IMR-90 (cell line): ENCODE measurements at regions not wholly inside any gene's neighbourhood (a gene's known extent, or its start where the extent isn't known, plus 50 kb on each side); places are given as distances from the start of the nearest gene placed in this dataset.

Experiments used
- ATAC-seq: fragments of 200-7000 bp; cut with Tn5 transposase; 2 replicates; pipeline ENCODE4 v1.9.1; 2020; ENCODE audit warnings: low read depth, mild to moderate bottlenecking, moderate library complexity
- BruUV-seq: library from RNA; stranded (reverse); fragments of 400-500 nt; replicated peaks from 2 replicates; lab custom pipeline; 2021; lab: Mats Ljungman, UMichigan
- CTCF ChIA-PET: fragments of 300-600 bp; formaldehyde crosslinking; extraction: SDS; loops from one replicate; lab custom pipeline; 2021; ENCODE audit warnings: antibody characterized with exemption; lab: Yijun Ruan, JAX
- POLR2A ChIA-PET: fragments of 300-600 bp; sonication (Branson Sonifier 250); formaldehyde crosslinking; loops from one replicate; lab custom pipeline; 2022; ENCODE audit warnings: antibody characterized with exemption; ENCODE audit not compliant: unreplicated experiment; lab: Charles Lee
- DNase-seq: peaks from one replicate; pipeline ENCODE4 v3.0.0; 2013
- H2AFZ ChIP-seq: replicated peaks from 2 replicates; pipeline ENCODE3; 2013; ENCODE audit warnings: low read length, mild to moderate bottlenecking; ENCODE audit not compliant: poor library complexity
- H2AK5ac ChIP-seq: 2 replicates; pipeline ENCODE4 v1.6.1; 2013; ENCODE audit warnings: low read depth, low read length, inconsistent platforms
- H2AK9ac ChIP-seq: replicated peaks from 2 replicates; pipeline ENCODE3; 2013; ENCODE audit warnings: mild to moderate bottlenecking, low read depth, low read length, moderate library complexity; ENCODE audit not compliant: poor library complexity
- H2BK120ac ChIP-seq: 2 replicates; pipeline ENCODE4 v1.6.1; 2013; ENCODE audit warnings: low read depth, low read length, inconsistent platforms
- H2BK15ac ChIP-seq: 3 replicates; pipeline ENCODE4 v1.6.1; 2013; ENCODE audit warnings: low read depth, low read length, inconsistent platforms
- H2BK20ac ChIP-seq: 2 replicates; pipeline ENCODE4 v1.6.1; 2013; ENCODE audit warnings: low read depth, mild to moderate bottlenecking, inconsistent platforms, low read length, moderate library complexity
- H2BK5ac ChIP-seq: 2 replicates; pipeline ENCODE4 v1.6.1; 2013; ENCODE audit warnings: mild to moderate bottlenecking, low read depth, low read length, inconsistent platforms; ENCODE audit not compliant: poor library complexity, severe bottlenecking
- H3K14ac ChIP-seq: replicated peaks from 2 replicates; pipeline ENCODE4 v1.6.1; 2013; ENCODE audit warnings: low read depth, low read length, inconsistent platforms
- H3K18ac ChIP-seq: 2 replicates; pipeline ENCODE4 v1.6.1; 2013; ENCODE audit warnings: low read depth, low read length, control low read depth
- H3K23ac ChIP-seq: 2 replicates; pipeline ENCODE4 v1.6.1; 2013; ENCODE audit warnings: low read depth, low read length, inconsistent platforms
- H3K27ac ChIP-seq: 2 replicates; pipeline ENCODE4 v1.5.1; 2013; ENCODE audit warnings: mild to moderate bottlenecking, control low read depth, low read length; ENCODE audit not compliant: insufficient read depth
- H3K27me3 ChIP-seq: 2 replicates; pipeline ENCODE4 v1.6.1; 2013; ENCODE audit warnings: low read length; ENCODE audit not compliant: control insufficient read depth, insufficient read depth
- H3K36me3 ChIP-seq: 2 replicates; pipeline ENCODE4 v1.6.1; 2013; ENCODE audit warnings: low read length, mixed read lengths; ENCODE audit not compliant: control insufficient read depth, insufficient read depth
- H3K4ac ChIP-seq: 2 replicates; pipeline ENCODE4 v1.6.1; 2013; ENCODE audit warnings: low read depth, low read length, inconsistent platforms
- H3K4me1 ChIP-seq: 2 replicates; pipeline ENCODE4 v1.6.1; 2013; ENCODE audit warnings: low read length, mixed read lengths; ENCODE audit not compliant: control insufficient read depth, insufficient read depth
- H3K4me2 ChIP-seq: 2 replicates; pipeline ENCODE4 v1.6.1; 2013; ENCODE audit warnings: low read depth, mild to moderate bottlenecking, control low read depth, low read length, moderate library complexity
- H3K4me3 ChIP-seq: 2 replicates; pipeline ENCODE4 v1.5.1; 2013; ENCODE audit warnings: low read depth, mild to moderate bottlenecking, control low read depth, low read length, moderate library complexity; ENCODE audit not compliant: insufficient read depth
- H3K56ac ChIP-seq: 2 replicates; pipeline ENCODE4 v1.6.1; 2013; ENCODE audit warnings: low read length, inconsistent platforms; ENCODE audit not compliant: insufficient read depth; ENCODE audit errors: extremely low read depth
- H3K79me1 ChIP-seq, 2 experiments: 2 replicates each; pipeline ENCODE4 v1.6.1; 2013; ENCODE audit warnings: low read length in 2 of 2, inconsistent platforms in 1 of 2, low read depth in 1 of 2
- H3K9ac ChIP-seq: 2 replicates; pipeline ENCODE4 v1.6.1; 2013; ENCODE audit warnings: low read depth, low read length, control low read depth
- H3K9me1 ChIP-seq: 2 replicates; pipeline ENCODE4 v1.6.1; 2013; ENCODE audit warnings: low read length, inconsistent platforms; ENCODE audit not compliant: insufficient read depth
- H3K9me3 ChIP-seq: 2 replicates; pipeline ENCODE4 v1.6.1; 2013; ENCODE audit warnings: low read length; ENCODE audit not compliant: control insufficient read depth, insufficient read depth
- H4K20me1 ChIP-seq: 2 replicates; pipeline ENCODE4 v1.6.1; 2013; ENCODE audit warnings: low read length, inconsistent platforms; ENCODE audit not compliant: insufficient read depth
- H4K5ac ChIP-seq: 2 replicates; pipeline ENCODE4 v1.6.1; 2013; ENCODE audit warnings: mild to moderate bottlenecking, low read depth, low read length, control low read depth
- H4K8ac ChIP-seq, 2 experiments: 2 replicates each; pipeline ENCODE4 v1.6.1; 2013; ENCODE audit warnings: low read depth in 2 of 2, low read length in 2 of 2, control low read depth in 1 of 2, inconsistent platforms in 1 of 2
- H4K91ac ChIP-seq: 2 replicates; pipeline ENCODE4 v1.6.1; 2013; ENCODE audit warnings: low read depth, low read length, inconsistent platforms; ENCODE audit not compliant: insufficient read depth
- BHLHE40 ChIP-seq: fragments of 150-350 bp; IDR thresholded peaks from 2 replicates; pipeline ENCODE4 v1.6.1; 2016; ENCODE audit warnings: mild to moderate bottlenecking, low read depth, low read length
- CEBPB ChIP-seq: IDR thresholded peaks from 2 replicates; pipeline ENCODE4 v1.6.1; 2012; ENCODE audit warnings: low read depth, low read length, improper control_type of control experiment
- CHD1 ChIP-seq: IDR thresholded peaks from 2 replicates; pipeline ENCODE4 v1.6.1; 2012; ENCODE audit warnings: low read depth, low read length, improper control_type of control experiment
- FOS ChIP-seq: fragments of 150-350 bp; IDR thresholded peaks from 2 replicates; pipeline ENCODE4 v1.6.1; 2016; ENCODE audit warnings: low read depth, low read length
- MAFK ChIP-seq: IDR thresholded peaks from 2 replicates; pipeline ENCODE4 v1.6.1; 2012; ENCODE audit warnings: low read depth, low read length, improper control_type of control experiment
- MXI1 ChIP-seq: IDR thresholded peaks from 2 replicates; pipeline ENCODE4 v1.6.1; 2012; ENCODE audit warnings: low read depth, mild to moderate bottlenecking, low read length, moderate library complexity, borderline replicate concordance
- NFE2L2 ChIP-seq: fragments of 150-350 bp; IDR thresholded peaks from 2 replicates; pipeline ENCODE4 v1.6.1; 2016; ENCODE audit warnings: low read depth, mild to moderate bottlenecking, low read length
- POLR2A ChIP-seq: IDR thresholded peaks from 2 replicates; pipeline ENCODE4 v1.6.1; 2012; ENCODE audit warnings: mild to moderate bottlenecking, low read depth, low read length
- RAD21 ChIP-seq: IDR thresholded peaks from 2 replicates; pipeline ENCODE4 v1.6.1; 2012; ENCODE audit warnings: low read length, improper control_type of control experiment
- RCOR1 ChIP-seq: IDR thresholded peaks from 2 replicates; pipeline ENCODE4 v1.6.1; 2012; ENCODE audit warnings: mild to moderate bottlenecking, low read length, improper control_type of control experiment; ENCODE audit not compliant: insufficient replicate concordance
- RFX5 ChIP-seq: IDR thresholded peaks from 2 replicates; pipeline ENCODE4 v1.8.0; 2012; ENCODE audit warnings: low read depth, mild to moderate bottlenecking, low read length, moderate library complexity
- SMC3 ChIP-seq: fragments of 150-350 bp; IDR thresholded peaks from 2 replicates; pipeline ENCODE4 v1.6.1; 2016; ENCODE audit warnings: low read depth, mild to moderate bottlenecking, antibody characterized with exemption, low read length, moderate library complexity
- WGBS, 2 experiments: methylation state at CpG; one replicate each; pipeline versions ENCODE4 v1.1.5 to v1.1.7; 2013; ENCODE audit warnings: missing lambda C conversion rate in 2 of 2; ENCODE audit not compliant: insufficient read length in 1 of 2; ENCODE audit errors: extremely low coverage in 2 of 2; 5-methylcytosine and 5-hydroxymethylcytosine counted together
- dilution Hi-C: fragments of 300-500 bp; cut with HindIII; formaldehyde crosslinking; loops from one replicate; pipeline ENCODE4 v1.14.3; 2018; ENCODE audit warnings: low sequenced_read_pairs; ENCODE audit not compliant: unreplicated experiment
- in situ Hi-C: fragments of 300-500 bp; cut with MboI; formaldehyde crosslinking; loops from 3 replicates; pipeline ENCODE4 v1.14.3; 2019; ENCODE audit warnings: low sequenced_read_pairs, inconsistent platforms, mixed read lengths
- intact Hi-C: fragments of 100-400 bp; cut with micrococcal nuclease; formaldehyde crosslinking; loops from 2 replicates; pipeline ENCODE4 v1.10.0; 2022
- TF ChIP-seq, protein P1 (sequence below): fragments of 150-350 bp; IDR thresholded peaks from 2 replicates; pipeline ENCODE4 v1.6.1; 2016; ENCODE audit warnings: low read depth, mild to moderate bottlenecking, low read length, moderate library complexity, borderline replicate concordance
- TF ChIP-seq, protein P2 (sequence below): conservative IDR thresholded peaks from 2 replicates; pipeline ENCODE4 v1.5.1; 2012; ENCODE audit warnings: mild to moderate bottlenecking, low read depth, low read length, improper control_type of control experiment

DNA sequence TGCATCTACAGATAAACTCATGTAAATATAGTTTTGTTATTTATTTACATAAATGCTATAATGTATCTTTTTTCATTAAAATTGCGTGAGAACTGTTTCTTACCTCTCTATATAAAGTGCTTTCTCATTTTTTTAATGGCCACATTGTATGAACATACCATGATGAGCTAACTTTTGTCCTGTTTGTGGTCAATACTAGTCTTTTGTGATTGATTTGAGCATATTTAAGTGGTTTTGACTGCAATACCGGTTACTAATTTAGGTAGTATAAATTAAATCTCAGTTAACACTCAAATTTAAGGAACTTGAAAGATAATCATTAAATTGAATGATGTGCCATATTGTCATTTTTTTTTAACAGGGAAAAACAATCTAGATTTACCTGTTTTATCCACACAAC lies 108.2 kb downstream of the HAUS1 start:
- dilution Hi-C loops, result no loop called here
- Histone ChIP-seq H4K8ac (no peak overlapping the region), H3K4me3 (no peak overlapping the region), H3K79me1 (peaks cover 23 to 53% of the 10 kb centered on the region in 2 experiments), H2AK9ac (no peak overlapping the region), H3K23ac (no peak overlapping the region), H3K14ac (no peak overlapping the region), H2AFZ (no peak overlapping the region), H2BK120ac (no peak overlapping the region), H3K36me3 (peaks cover 8% of the 10 kb centered on the region), H4K20me1 (peaks cover 29% of the 10 kb centered on the region), H3K4me2 (no peak overlapping the region), H3K27me3 (no peaks in the 10 kb centered on the region), H2BK20ac (no peak overlapping the region), H3K56ac (no peak overlapping the region), H4K91ac (no peak overlapping the region), H3K9ac (no peak overlapping the region), H4K5ac (no peak overlapping the region), H3K4ac (no peak overlapping the region), H3K27ac (no peak overlapping the region), H2BK15ac (no peak overlapping the region), H3K9me1 (peaks cover 6% of the 10 kb centered on the region), H3K4me1 (no peaks in the 10 kb centered on the region), H3K18ac (no peak overlapping the region), H3K9me3 (no peaks in the 10 kb centered on the region), H2BK5ac (no peak overlapping the region), H2AK5ac (no peak overlapping the region)
- in situ Hi-C loops, result no loop called here
- intact Hi-C loops, result no loop called here
- no peak for ATAC-seq
- WGBS, 2 experiments, result no CpG with 5 or more reads among the region's 2 CpGs
- no peak for DNase-seq
- TF ChIP-seq POLR2A, result no peak
- TF ChIP-seq CHD1, result no peak
- TF ChIP-seq RCOR1, result no peak
- TF ChIP-seq, protein P1, sequence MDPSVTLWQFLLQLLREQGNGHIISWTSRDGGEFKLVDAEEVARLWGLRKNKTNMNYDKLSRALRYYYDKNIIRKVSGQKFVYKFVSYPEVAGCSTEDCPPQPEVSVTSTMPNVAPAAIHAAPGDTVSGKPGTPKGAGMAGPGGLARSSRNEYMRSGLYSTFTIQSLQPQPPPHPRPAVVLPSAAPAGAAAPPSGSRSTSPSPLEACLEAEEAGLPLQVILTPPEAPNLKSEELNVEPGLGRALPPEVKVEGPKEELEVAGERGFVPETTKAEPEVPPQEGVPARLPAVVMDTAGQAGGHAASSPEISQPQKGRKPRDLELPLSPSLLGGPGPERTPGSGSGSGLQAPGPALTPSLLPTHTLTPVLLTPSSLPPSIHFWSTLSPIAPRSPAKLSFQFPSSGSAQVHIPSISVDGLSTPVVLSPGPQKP, result no peak
- TF ChIP-seq SMC3, result no peak
- no peak for TF ChIP-seq NFE2L2
- TF ChIP-seq MXI1, result no peak
- no peak for TF ChIP-seq BHLHE40
- TF ChIP-seq CEBPB, result no peak
- TF ChIP-seq RAD21, result no peak
- TF ChIP-seq FOS, result no peak
- TF ChIP-seq RFX5, result no peak
- no peak for TF ChIP-seq MAFK
- TF ChIP-seq, protein P2, sequence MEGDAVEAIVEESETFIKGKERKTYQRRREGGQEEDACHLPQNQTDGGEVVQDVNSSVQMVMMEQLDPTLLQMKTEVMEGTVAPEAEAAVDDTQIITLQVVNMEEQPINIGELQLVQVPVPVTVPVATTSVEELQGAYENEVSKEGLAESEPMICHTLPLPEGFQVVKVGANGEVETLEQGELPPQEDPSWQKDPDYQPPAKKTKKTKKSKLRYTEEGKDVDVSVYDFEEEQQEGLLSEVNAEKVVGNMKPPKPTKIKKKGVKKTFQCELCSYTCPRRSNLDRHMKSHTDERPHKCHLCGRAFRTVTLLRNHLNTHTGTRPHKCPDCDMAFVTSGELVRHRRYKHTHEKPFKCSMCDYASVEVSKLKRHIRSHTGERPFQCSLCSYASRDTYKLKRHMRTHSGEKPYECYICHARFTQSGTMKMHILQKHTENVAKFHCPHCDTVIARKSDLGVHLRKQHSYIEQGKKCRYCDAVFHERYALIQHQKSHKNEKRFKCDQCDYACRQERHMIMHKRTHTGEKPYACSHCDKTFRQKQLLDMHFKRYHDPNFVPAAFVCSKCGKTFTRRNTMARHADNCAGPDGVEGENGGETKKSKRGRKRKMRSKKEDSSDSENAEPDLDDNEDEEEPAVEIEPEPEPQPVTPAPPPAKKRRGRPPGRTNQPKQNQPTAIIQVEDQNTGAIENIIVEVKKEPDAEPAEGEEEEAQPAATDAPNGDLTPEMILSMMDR, result no peak
- POLR2A ChIA-PET, result interaction anchor here (0.7 kb wide), 1 partner anchor 21 kb away, joined by 11 read pairs; no protein-coding TSS in a partner anchor
- CTCF ChIA-PET, result interaction anchor here (0.6 to 1.0 kb wide), 3 partner anchors 12 to 57 kb away, joined by 4 to 5 read pairs (median 4); a partner anchor contains a TSS
- BruUV-seq, result no TSS peak
